ENCODE measurements at regions not wholly inside any gene's neighbourhood (a gene's known extent, or its start where the extent isn't known, plus 50 kb on each side); places are given as distances from the start of the nearest gene placed in this dataset.

DNA sequence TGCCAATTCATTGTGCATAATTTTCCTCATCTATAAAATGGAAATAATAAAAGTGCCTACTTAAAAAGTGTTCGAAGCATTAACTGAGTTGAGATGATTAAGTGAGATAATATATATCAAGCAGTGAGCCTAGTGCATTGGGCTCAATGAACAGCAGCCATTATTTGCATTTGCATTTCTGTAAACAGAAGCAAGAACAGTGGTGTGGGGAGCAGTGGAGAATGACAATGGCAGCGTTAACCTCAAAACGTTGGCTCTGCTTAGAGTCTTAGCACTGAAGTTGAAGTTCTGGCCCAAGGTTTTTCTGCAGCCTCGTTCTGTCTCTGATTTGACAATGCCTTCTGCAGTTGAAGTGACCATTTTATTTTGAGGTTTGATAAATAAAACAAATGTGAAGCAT is 466.3 kb upstream of the ONECUT1 start:
- TF ChIP-seq, protein P1, sequence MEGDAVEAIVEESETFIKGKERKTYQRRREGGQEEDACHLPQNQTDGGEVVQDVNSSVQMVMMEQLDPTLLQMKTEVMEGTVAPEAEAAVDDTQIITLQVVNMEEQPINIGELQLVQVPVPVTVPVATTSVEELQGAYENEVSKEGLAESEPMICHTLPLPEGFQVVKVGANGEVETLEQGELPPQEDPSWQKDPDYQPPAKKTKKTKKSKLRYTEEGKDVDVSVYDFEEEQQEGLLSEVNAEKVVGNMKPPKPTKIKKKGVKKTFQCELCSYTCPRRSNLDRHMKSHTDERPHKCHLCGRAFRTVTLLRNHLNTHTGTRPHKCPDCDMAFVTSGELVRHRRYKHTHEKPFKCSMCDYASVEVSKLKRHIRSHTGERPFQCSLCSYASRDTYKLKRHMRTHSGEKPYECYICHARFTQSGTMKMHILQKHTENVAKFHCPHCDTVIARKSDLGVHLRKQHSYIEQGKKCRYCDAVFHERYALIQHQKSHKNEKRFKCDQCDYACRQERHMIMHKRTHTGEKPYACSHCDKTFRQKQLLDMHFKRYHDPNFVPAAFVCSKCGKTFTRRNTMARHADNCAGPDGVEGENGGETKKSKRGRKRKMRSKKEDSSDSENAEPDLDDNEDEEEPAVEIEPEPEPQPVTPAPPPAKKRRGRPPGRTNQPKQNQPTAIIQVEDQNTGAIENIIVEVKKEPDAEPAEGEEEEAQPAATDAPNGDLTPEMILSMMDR (IDR thresholded peaks at IDR 0.05): no peak
- TF ChIP-seq, protein P2, sequence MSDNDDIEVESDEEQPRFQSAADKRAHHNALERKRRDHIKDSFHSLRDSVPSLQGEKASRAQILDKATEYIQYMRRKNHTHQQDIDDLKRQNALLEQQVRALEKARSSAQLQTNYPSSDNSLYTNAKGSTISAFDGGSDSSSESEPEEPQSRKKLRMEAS (IDR thresholded peaks at IDR 0.05): no peak
- TF ChIP-seq ZC3H11A (IDR thresholded peaks at IDR 0.05) (no peak), RNF2 (IDR thresholded peaks at IDR 0.05; ENCODE audit: borderline replicate concordance, low read depth) (no peak), RCOR1 (IDR thresholded peaks at IDR 0.05; ENCODE audit: low read depth, low read length) (no peak), POLR2A (IDR thresholded peaks at IDR 0.05; ENCODE audit: low read length) (no peak), HOXA7 (CRISPR knock-in tag; IDR thresholded peaks at IDR 0.05) (no peak), CBX2 (IDR thresholded peaks at IDR 0.05; ENCODE audit: borderline replicate concordance, low read depth) (no peak), JUNB (IDR thresholded peaks at IDR 0.05) (no peak), CEBPB (IDR thresholded peaks at IDR 0.05) (no peak), FOXS1 (CRISPR knock-in tag; IDR thresholded peaks at IDR 0.05) (no peak), PHF8 (IDR thresholded peaks at IDR 0.05; ENCODE audit: borderline replicate concordance, low read depth) (no peak)
